ENCODE measurements at regions not wholly inside any gene's neighbourhood (a gene's known extent, or its start where the extent isn't known, plus 50 kb on each side); places are given as distances from the start of the nearest gene placed in this dataset.
"Not testable (repeated sequence)": the region's sequence is repeated elsewhere in the genome, so short reads cannot be mapped to it uniquely, and the experiment has no call there.

GRCh38 chr3:159672728-159673688 lies 315.6 kb upstream of the IL12A start:
- H3K36me3 ChIP-seq (ENCODE audit: control insufficient read depth, insufficient read depth, low read length): no peaks in the 10 kb centered on the region
- no peak overlapping the region for H3K4me3 ChIP-seq (ENCODE audit: low read depth, low read length)
- H3K79me2 ChIP-seq: no peaks in the 10 kb centered on the region
- H3K4me2 ChIP-seq (ENCODE audit: low read length): no peak overlapping the region
- no peaks in the 10 kb centered on the region for H3K4me1 ChIP-seq
- no peak overlapping the region for H2AFZ ChIP-seq
- no peaks in the 10 kb centered on the region for H3K27me3 ChIP-seq (ENCODE audit: control insufficient read depth, insufficient read depth, low read length)
- no peak overlapping the region for H3K27ac ChIP-seq
- TF ChIP-seq CTCF (IDR thresholded peaks at IDR 0.05): no peak
- H3K9ac ChIP-seq: no peak overlapping the region
- H3K9me3 ChIP-seq (ENCODE audit: control insufficient read depth, low read length): no peaks in the 10 kb centered on the region

GRCh38 chr3:159674583-159674982 lies 314.1 kb upstream of the IL12A start:
- Histone ChIP-seq H3K27ac (no peak overlapping the region), H3K9me3 (ENCODE audit: control insufficient read depth, low read length) (no peaks in the 10 kb centered on the region), H3K4me3 (ENCODE audit: low read depth, low read length) (no peak overlapping the region), H3K4me1 (no peaks in the 10 kb centered on the region), H3K4me2 (ENCODE audit: low read length) (no peak overlapping the region), H3K27me3 (ENCODE audit: control insufficient read depth, insufficient read depth, low read length) (no peaks in the 10 kb centered on the region), H3K9ac (no peak overlapping the region), H3K79me2 (no peaks in the 10 kb centered on the region), H3K36me3 (ENCODE audit: control insufficient read depth, insufficient read depth, low read length) (no peaks in the 10 kb centered on the region), H2AFZ (no peak overlapping the region)
- TF ChIP-seq CTCF (IDR thresholded peaks at IDR 0.05): no peak

GRCh38 chr3:159675285-159675684 lies 313.4 kb upstream of the IL12A start:
- TF ChIP-seq CTCF (IDR thresholded peaks at IDR 0.05): no peak
- no peaks in the 10 kb centered on the region for H3K36me3 ChIP-seq (ENCODE audit: control insufficient read depth, insufficient read depth, low read length)
- H3K4me3 ChIP-seq (ENCODE audit: low read depth, low read length): no peak overlapping the region
- no peaks in the 10 kb centered on the region for H3K27me3 ChIP-seq (ENCODE audit: control insufficient read depth, insufficient read depth, low read length)
- no peaks in the 10 kb centered on the region for H3K9me3 ChIP-seq (ENCODE audit: control insufficient read depth, low read length)
- H3K79me2 ChIP-seq: no peaks in the 10 kb centered on the region
- H3K4me2 ChIP-seq (ENCODE audit: low read length): no peak overlapping the region
- H3K27ac ChIP-seq: no peak overlapping the region
- H3K9ac ChIP-seq: no peak overlapping the region
- no peak overlapping the region for H2AFZ ChIP-seq
- H3K4me1 ChIP-seq: no peaks in the 10 kb centered on the region

- Histone ChIP-seq H3K9ac (no peak overlapping the region), H2AFZ (no peak overlapping the region), H3K36me3 (ENCODE audit: control insufficient read depth, insufficient read depth, low read length) (no peaks in the 10 kb centered on the region), H3K27ac (no peak overlapping the region), H3K9me3 (ENCODE audit: control insufficient read depth, low read length) (no peaks in the 10 kb centered on the region), H3K4me2 (ENCODE audit: low read length) (no peak overlapping the region), H3K27me3 (ENCODE audit: control insufficient read depth, insufficient read depth, low read length) (no peaks in the 10 kb centered on the region), H3K4me1 (no peaks in the 10 kb centered on the region), H3K79me2 (no peaks in the 10 kb centered on the region), H3K4me3 (ENCODE audit: low read depth, low read length) (no peak overlapping the region)
- no peak for TF ChIP-seq CTCF (IDR thresholded peaks at IDR 0.05)
Measured at GRCh38 chr3:159679900-159680299, 308.7 kb upstream of the IL12A start.

GRCh38 chr3:159681717-159682116 lies 306.9 kb upstream of the IL12A start:
- not testable (repeated sequence) for H3K4me1 ChIP-seq; H3K27me3 ChIP-seq (ENCODE audit: control insufficient read depth, insufficient read depth, low read length); H3K27ac ChIP-seq; H3K79me2 ChIP-seq; H3K4me3 ChIP-seq (ENCODE audit: low read depth, low read length); H3K36me3 ChIP-seq (ENCODE audit: control insufficient read depth, insufficient read depth, low read length); H3K4me2 ChIP-seq (ENCODE audit: low read length); H3K9ac ChIP-seq; H3K9me3 ChIP-seq (ENCODE audit: control insufficient read depth, low read length); H2AFZ ChIP-seq

All from parathyroid adenoma (tissue), 2 donors.